Erythroblast (primary cell): ENCODE measurements at regions not wholly inside any gene's neighbourhood (a gene's known extent, or its start where the extent isn't known, plus 50 kb on each side); places are given as distances from the start of the nearest gene placed in this dataset.

Source experiments
- GATA1 ChIP-seq: IDR thresholded peaks from 2 replicates; pipeline ENCODE4 v1.6.1; 2011; ENCODE audit warnings: low read depth, mild to moderate bottlenecking, control low read depth, low read length, moderate library complexity
- POLR2A ChIP-seq: IDR thresholded peaks from 2 replicates; pipeline ENCODE4 v1.6.1; 2011; ENCODE audit warnings: mild to moderate bottlenecking, low read length

GRCh38 chr5:136766456-136766855 is 401.1 kb upstream of the TRPC7 start:
- no peak for TF ChIP-seq POLR2A
- TF ChIP-seq GATA1 = no peak
